Vagina (tissue), 2 donors: ENCODE measurements at regions not wholly inside any gene's neighbourhood (a gene's known extent, or its start where the extent isn't known, plus 50 kb on each side); places are given as distances from the start of the nearest gene placed in this dataset.

Experiments used
- DNase-seq, 2 donors: peaks; one replicate each; pipeline ENCODE4 v3.0.0-alpha.2; 2017; ENCODE audit errors: extremely low spot score in 2 of 2
- H3K27ac ChIP-seq: fragments of 200-600 bp; sonication (generic); one replicate; pipeline ENCODE4 v1.5.1; 2019
- H3K27me3 ChIP-seq: fragments of 200-600 bp; sonication (generic); one replicate; pipeline ENCODE4 v1.5.1; 2019
- H3K36me3 ChIP-seq, 2 donors: fragments of 200-600 bp; sonication (generic); one replicate each; pipeline ENCODE4 v1.5.1; 2017 to 2019
- H3K4me1 ChIP-seq: fragments of 200-600 bp; sonication (generic); one replicate; pipeline ENCODE4 v1.5.1; 2019
- H3K4me3 ChIP-seq, 2 donors: fragments of 200-600 bp; sonication (generic); 1 replicate in 1 of 2; 2 replicates in 1 of 2; pipeline ENCODE4 v1.5.1; 2016 to 2019
- H3K9me3 ChIP-seq: fragments of 200-600 bp; sonication (generic); one replicate; pipeline ENCODE4 v1.5.1; 2019
- CTCF ChIP-seq, 3 experiments: fragments of 450-650 bp in 2 of 3; fragments of 200-600 bp in 1 of 3; sonication (generic) in 1 of 3; IDR thresholded peaks; one replicate each; pipeline ENCODE4 v1.5.1; 2017 to 2019; ENCODE audit warnings: antibody characterized with exemption in 3 of 3, mild to moderate bottlenecking in 2 of 3, moderate library complexity in 2 of 3
- POLR2A ChIP-seq, 2 donors: fragments of 450-650 bp; IDR thresholded peaks; one replicate each; pipeline ENCODE4 v1.6.1; 2017; ENCODE audit warnings: antibody characterized with exemption in 2 of 2, mild to moderate bottlenecking in 2 of 2, moderate library complexity in 2 of 2
- POLR2AphosphoS5 ChIP-seq, 2 donors: sonication (generic); formaldehyde crosslinking; IDR thresholded peaks; one replicate each; pipeline ENCODE4 v1.9.0; 2017; ENCODE audit warnings: antibody characterized with exemption in 2 of 2, mild to moderate bottlenecking in 2 of 2, low read depth in 1 of 2; ENCODE audit not compliant: insufficient read depth in 1 of 2
- intact Hi-C: fragments of 100-400 bp; cut with DNase I; formaldehyde crosslinking; loops from one replicate; pipeline ENCODE4 v1.15.1; 2023

GRCh38 chr16:82567175-82567574 is 59.6 kb upstream of the CDH13 start:
- intact Hi-C loops: no loop called here
- no peak overlapping the region for H3K4me3 ChIP-seq
- TF ChIP-seq CTCF (IDR thresholded peaks at IDR 0.05): no peak
- no peak for TF ChIP-seq POLR2A (IDR thresholded peaks at IDR 0.05)
- no peak for TF ChIP-seq POLR2AphosphoS5 (IDR thresholded peaks at IDR 0.05; ENCODE audit: insufficient read depth in 1 of 2, low read depth in 1 of 2)
- H3K27ac ChIP-seq: no peak overlapping the region
- H3K36me3 ChIP-seq: no peaks in the 10 kb centered on the region
- no peaks in the 10 kb centered on the region for H3K27me3 ChIP-seq
- no peaks in the 10 kb centered on the region for H3K4me1 ChIP-seq
- DNase-seq: no peak
- H3K9me3 ChIP-seq: no peaks in the 10 kb centered on the region

- TF ChIP-seq POLR2A (IDR thresholded peaks at IDR 0.05) (no peak), POLR2AphosphoS5 (IDR thresholded peaks at IDR 0.05; ENCODE audit: insufficient read depth in 1 of 2, low read depth in 1 of 2) (no peak), CTCF (IDR thresholded peaks at IDR 0.05) (no peak)
- no peaks in the 10 kb centered on the region for H3K9me3 ChIP-seq
- H3K27ac ChIP-seq: no peak overlapping the region
- intact Hi-C loops: no loop called here
- no peaks in the 10 kb centered on the region for H3K36me3 ChIP-seq
- no peaks in the 10 kb centered on the region for H3K27me3 ChIP-seq
- no peaks in the 10 kb centered on the region for H3K4me1 ChIP-seq
- no peak overlapping the region for H3K4me3 ChIP-seq
- DNase-seq: no peak
These were observed 63.4 kb upstream of the CDH13 start for GRCh38 chr16:82563401-82563800.

- H3K27me3 ChIP-seq: no peaks in the 10 kb centered on the region
- intact Hi-C loops: no loop called here
- no peaks in the 10 kb centered on the region for H3K4me1 ChIP-seq
- H3K4me3 ChIP-seq: no peak overlapping the region
- DNase-seq: no peak
- TF ChIP-seq POLR2AphosphoS5 (IDR thresholded peaks at IDR 0.05; ENCODE audit: insufficient read depth in 1 of 2, low read depth in 1 of 2) (no peak), POLR2A (IDR thresholded peaks at IDR 0.05) (no peak), CTCF (IDR thresholded peaks at IDR 0.05) (no peak)
- H3K27ac ChIP-seq: no peak overlapping the region
- no peaks in the 10 kb centered on the region for H3K36me3 ChIP-seq
- H3K9me3 ChIP-seq: no peaks in the 10 kb centered on the region
These were observed 64.5 kb upstream of the CDH13 start for GRCh38 chr16:82562183-82562683.

GRCh38 chr16:82560805-82561325 is 65.9 kb upstream of the CDH13 start:
- no peak for DNase-seq
- Histone ChIP-seq H3K36me3 (no peaks in the 10 kb centered on the region), H3K27me3 (no peaks in the 10 kb centered on the region), H3K27ac (no peak overlapping the region), H3K4me3 (no peak overlapping the region), H3K4me1 (no peaks in the 10 kb centered on the region), H3K9me3 (no peaks in the 10 kb centered on the region)
- intact Hi-C loops: no loop called here
- TF ChIP-seq CTCF (IDR thresholded peaks at IDR 0.05): no peak

GRCh38 chr16:82544378-82545160 is 82.2 kb upstream of the CDH13 start:
- no peak for DNase-seq
- H3K27me3 ChIP-seq: no peaks in the 10 kb centered on the region
- H3K4me1 ChIP-seq: no peaks in the 10 kb centered on the region
- no peak overlapping the region for H3K27ac ChIP-seq
- H3K36me3 ChIP-seq: no peaks in the 10 kb centered on the region
- TF ChIP-seq CTCF (IDR thresholded peaks at IDR 0.05) (no peak), POLR2AphosphoS5 (IDR thresholded peaks at IDR 0.05; ENCODE audit: insufficient read depth in 1 of 2, low read depth in 1 of 2) (no peak), POLR2A (IDR thresholded peaks at IDR 0.05) (no peak)
- intact Hi-C loops: no loop called here
- H3K9me3 ChIP-seq: no peaks in the 10 kb centered on the region
- no peak overlapping the region for H3K4me3 ChIP-seq
